Immature natural killer cell (primary cell): ENCODE measurements at regions not wholly inside any gene's neighbourhood (a gene's known extent, or its start where the extent isn't known, plus 50 kb on each side); places are given as distances from the start of the nearest gene placed in this dataset.

Experiments used
- DNase-seq, 3 donors: peaks; one replicate each; pipeline ENCODE4 v3.0.0; 2022; ENCODE audit warnings: mixed read lengths in 1 of 3
- H3K27ac Mint-ChIP-seq, 6 donors: one replicate each; pipeline ENCODE4 v1.8.0; 2020; ENCODE audit warnings: mixed read lengths in 6 of 6, mild to moderate bottlenecking in 5 of 6, inconsistent platforms in 4 of 6, moderate library complexity in 3 of 6
- H3K27me3 Mint-ChIP-seq, 3 donors: one replicate each; pipeline ENCODE4 v1.8.0; 2020 to 2021; ENCODE audit warnings: low read depth in 3 of 3, mild to moderate bottlenecking in 3 of 3, mixed read lengths in 3 of 3, moderate library complexity in 3 of 3, inconsistent platforms in 1 of 3
- H3K36me3 Mint-ChIP-seq, 3 donors: one replicate each; pipeline ENCODE4 v1.8.0; 2020; ENCODE audit warnings: mixed read lengths in 3 of 3, inconsistent platforms in 2 of 3, mild to moderate bottlenecking in 2 of 3
- H3K4me1 Mint-ChIP-seq, 2 donors: one replicate each; pipeline ENCODE4 v1.8.0; 2020; ENCODE audit warnings: inconsistent platforms in 2 of 2, mild to moderate bottlenecking in 2 of 2, mixed read lengths in 2 of 2, moderate library complexity in 1 of 2
- H3K4me3 Mint-ChIP-seq, 5 donors: one replicate each; pipeline ENCODE4 v1.8.0; 2020; ENCODE audit warnings: mild to moderate bottlenecking in 5 of 5, mixed read lengths in 5 of 5, inconsistent platforms in 3 of 5, moderate library complexity in 3 of 5
- H3K9me3 Mint-ChIP-seq, 6 donors: one replicate each; pipeline ENCODE4 v1.8.0; 2020; ENCODE audit warnings: mild to moderate bottlenecking in 6 of 6, mixed read lengths in 6 of 6, inconsistent platforms in 4 of 6, moderate library complexity in 3 of 6

DNA sequence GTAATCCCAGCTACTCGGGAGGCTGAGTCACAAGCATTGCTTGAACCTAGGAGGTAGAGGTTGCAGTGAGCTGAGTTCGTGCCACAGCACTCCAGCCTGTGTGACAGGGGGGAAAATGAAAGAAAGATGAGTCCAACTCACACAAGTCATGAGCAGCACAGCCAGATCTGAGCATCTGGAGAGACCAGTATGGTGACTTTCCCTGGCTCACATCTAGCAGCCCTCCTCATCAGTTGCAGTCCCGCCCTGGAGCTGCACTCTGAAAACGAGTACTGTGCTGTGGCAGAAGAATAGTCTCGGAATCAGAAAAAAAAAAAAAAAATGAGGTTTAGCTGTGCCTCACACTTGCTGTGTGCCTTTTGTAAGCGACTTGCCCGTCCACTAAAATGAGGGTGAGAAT is 74.4 kb upstream of the TRIB2 start:
- Mint-ChIP-seq H3K4me1 (no peaks in the 10 kb centered on the region), H3K27ac (no peak overlapping the region), H3K4me3 (no peak overlapping the region)

DNA sequence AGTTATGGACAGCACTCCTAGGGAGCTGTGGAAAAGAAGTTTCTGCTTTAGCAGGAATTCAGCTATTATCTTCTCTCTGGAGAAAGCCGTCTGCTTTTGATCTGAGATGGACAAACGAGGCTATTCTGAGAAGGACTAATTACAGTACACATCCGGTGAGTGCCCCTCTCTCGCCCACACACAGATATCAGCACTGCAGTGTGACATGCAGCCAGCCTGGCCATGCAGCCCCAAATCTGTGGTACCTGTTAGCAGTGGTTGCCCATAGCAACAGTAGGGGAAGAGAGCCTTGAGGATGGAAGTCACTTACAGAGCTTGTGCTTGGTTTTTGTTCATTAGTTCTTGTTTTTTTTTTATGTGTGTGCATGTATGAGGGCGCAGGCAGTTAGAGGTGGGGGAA is 73.9 kb upstream of the TRIB2 start:
- peaks cover 3 to 6% (median 5%) of the 10 kb centered on the region in 3 donors for H3K27me3 Mint-ChIP-seq
- no peak for DNase-seq
- no peaks in the 10 kb centered on the region for H3K4me1 Mint-ChIP-seq
- peaks cover 0 to 7% (median 0%) of the 10 kb centered on the region in 6 donors for H3K9me3 Mint-ChIP-seq
- H3K27ac Mint-ChIP-seq, result no peak overlapping the region
- H3K4me3 Mint-ChIP-seq, result no peak overlapping the region
- H3K36me3 Mint-ChIP-seq, result peaks cover 0 to 10% (median 4%) of the 10 kb centered on the region in 3 donors

More for the DNA sequence above, 74.4 kb upstream of the TRIB2 start:
- DNase-seq, result no peak
- Mint-ChIP-seq H3K27me3 (peaks cover 3 to 6% (median 5%) of the 10 kb centered on the region in 3 donors), H3K36me3 (peaks cover 0 to 10% (median 4%) of the 10 kb centered on the region in 3 donors), H3K9me3 (peaks cover 0 to 7% (median 0%) of the 10 kb centered on the region in 6 donors)

DNA sequence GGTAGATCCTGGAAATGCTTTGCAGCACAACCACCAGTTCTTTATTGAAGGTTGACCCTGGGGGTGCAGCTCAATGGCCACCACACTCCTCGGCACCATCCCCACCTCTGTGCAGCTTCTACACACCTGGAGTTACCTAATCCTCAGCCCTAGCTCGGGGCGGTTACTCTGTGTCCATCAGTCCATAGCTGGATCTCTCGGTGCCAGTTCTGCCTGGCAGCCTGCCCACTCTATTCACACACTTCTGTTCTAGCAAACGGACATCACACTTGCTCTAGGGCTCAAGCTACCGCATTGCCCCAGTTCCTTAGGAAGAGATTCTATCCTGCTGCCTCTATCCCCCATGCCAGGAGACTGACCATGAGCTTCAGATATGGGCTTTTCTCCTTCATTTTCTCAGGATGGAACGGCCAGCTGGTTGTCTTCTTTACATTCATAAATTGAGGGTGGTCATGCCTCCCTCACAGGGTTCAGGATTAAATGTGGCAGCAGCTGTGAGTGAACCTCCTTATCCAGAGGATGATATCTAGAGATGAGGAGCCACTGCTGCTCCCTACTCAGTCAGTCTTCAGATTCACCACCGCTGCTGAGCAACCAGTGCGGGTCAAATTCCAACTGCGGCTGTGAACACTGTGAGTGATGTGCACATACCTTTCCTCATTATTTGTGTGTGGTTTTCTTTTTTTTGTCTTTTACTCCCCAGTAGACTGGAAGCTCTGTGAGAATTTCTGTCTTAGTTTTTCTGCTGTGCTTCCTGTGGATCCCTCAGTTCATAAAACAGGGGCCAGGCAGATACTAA is 66.9 kb upstream of the TRIB2 start:
- Mint-ChIP-seq H3K36me3 (peaks cover 0 to 6% (median 4%) of the 10 kb centered on the region in 3 donors), H3K9me3 (peaks cover 0 to 7% (median 0%) of the 10 kb centered on the region in 6 donors), H3K27ac (no peak overlapping the region), H3K27me3 (peaks cover 3 to 12% (median 10%) of the 10 kb centered on the region in 3 donors), H3K4me3 (no peak overlapping the region), H3K4me1 (no peaks in the 10 kb centered on the region)
- no peak for DNase-seq

DNA sequence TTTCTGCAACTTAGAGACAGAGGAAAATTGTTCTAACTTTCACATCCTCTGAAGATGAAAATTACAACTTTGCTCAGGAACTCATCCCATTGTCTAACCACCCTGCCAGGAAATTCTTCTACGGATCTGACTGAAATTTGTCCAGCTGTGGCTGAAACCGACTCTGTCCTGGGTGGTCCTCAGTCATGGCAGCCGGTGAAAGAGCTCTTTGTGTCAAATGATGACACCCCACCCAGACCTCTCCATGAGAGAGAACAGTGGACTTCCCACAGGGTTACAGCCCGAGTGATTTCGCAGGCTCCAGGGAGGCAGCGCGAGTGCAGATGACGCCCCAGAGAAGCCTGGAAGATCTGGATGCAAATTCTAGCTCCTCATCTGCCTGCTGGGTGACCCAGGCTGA is 65.1 kb upstream of the TRIB2 start:
- Mint-ChIP-seq H3K9me3 (no peaks in the 10 kb centered on the region), H3K4me1 (no peaks in the 10 kb centered on the region), H3K27me3 (peaks cover 3 to 13% (median 8%) of the 10 kb centered on the region in 3 donors), H3K4me3 (no peak overlapping the region), H3K36me3 (no peaks in the 10 kb centered on the region), H3K27ac (no peak overlapping the region)
- DNase-seq, result no peak

DNA sequence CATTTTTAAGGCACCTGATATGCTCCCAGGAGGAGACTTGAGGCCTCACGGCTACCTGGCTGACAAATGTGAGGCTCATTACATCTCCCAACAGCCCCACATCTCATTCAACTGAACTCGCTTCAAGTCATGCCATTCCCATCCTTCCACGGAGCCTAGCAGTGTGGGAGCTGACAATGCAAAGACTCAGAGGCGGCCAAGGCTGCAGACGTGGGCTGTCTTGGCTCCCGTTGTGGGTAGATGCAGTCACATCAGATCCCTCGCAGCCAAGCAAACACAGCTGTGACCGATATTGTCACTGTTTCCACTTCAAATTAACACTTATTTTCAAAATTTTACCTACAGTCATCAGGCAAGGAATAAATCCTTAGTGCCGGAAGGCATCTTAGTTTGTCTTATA is 64.0 kb upstream of the TRIB2 start:
- peak overlapping the region in 1 of 6 donors; percentile 18 for H3K27ac Mint-ChIP-seq
- H3K4me3 Mint-ChIP-seq, result no peak overlapping the region
- H3K9me3 Mint-ChIP-seq, result no peaks in the 10 kb centered on the region
- H3K36me3 Mint-ChIP-seq, result no peaks in the 10 kb centered on the region
- no peak for DNase-seq
- H3K27me3 Mint-ChIP-seq, result peaks cover 3 to 11% (median 6%) of the 10 kb centered on the region in 3 donors
- no peaks in the 10 kb centered on the region for H3K4me1 Mint-ChIP-seq

DNA sequence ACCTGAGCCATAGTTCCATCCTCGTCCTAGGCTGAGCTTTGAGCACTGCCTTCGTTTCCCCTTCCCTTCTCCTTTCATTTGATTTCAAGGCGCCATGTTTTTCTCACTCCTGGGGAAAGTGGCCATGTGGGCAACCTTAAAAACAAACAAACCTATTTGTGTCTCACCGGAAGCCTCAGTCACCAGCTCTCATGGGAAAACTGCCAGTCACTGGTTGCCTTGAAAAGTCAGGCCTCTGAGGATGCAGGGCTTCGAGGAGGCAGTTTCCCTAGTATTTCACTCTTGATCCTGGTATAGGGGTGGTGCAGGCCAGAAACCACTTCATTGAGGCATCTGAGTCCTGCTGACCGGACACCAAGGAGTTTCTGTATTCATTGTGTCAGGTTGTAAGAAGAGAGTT is 59.2 kb upstream of the TRIB2 start:
- peaks cover 0 to 4% (median 0%) of the 10 kb centered on the region in 3 donors for H3K36me3 Mint-ChIP-seq
- no peak for DNase-seq
- H3K9me3 Mint-ChIP-seq, result no peaks in the 10 kb centered on the region
- no peaks in the 10 kb centered on the region for H3K4me1 Mint-ChIP-seq
- H3K27ac Mint-ChIP-seq, result no peak overlapping the region
- peaks cover 0 to 8% (median 3%) of the 10 kb centered on the region in 3 donors for H3K27me3 Mint-ChIP-seq
- no peak overlapping the region for H3K4me3 Mint-ChIP-seq

DNA sequence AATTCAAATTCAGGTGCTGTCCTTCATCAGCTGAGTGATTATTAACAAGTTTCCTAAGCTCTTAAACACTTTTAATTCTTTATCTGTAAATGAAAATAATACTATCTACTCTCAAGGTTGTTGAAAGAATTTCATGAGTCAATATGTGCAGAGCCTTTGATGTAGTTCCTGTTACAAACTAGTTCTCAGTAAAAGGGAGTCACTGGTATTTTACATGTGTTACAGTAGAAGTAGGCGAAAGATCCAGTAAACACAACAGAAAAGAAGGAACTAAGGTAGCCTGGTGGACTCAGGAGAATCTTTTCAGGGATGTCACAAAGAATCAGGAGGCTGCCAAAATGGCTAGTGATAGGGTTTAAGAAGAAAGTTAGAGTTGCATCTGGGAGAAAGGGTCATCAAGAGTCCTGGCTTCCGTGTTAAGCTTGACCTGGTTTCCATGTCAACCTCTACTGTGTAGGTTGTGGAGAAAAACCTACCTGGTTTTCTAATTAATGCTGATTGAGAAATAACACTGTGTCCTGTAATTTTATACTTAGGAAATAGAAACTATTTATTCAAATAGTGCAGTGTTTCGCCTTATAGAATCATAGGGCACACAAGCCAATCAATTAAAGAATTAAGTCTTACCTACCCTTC is 58.3 kb upstream of the TRIB2 start:
- H3K4me3 Mint-ChIP-seq, result no peak overlapping the region
- no peaks in the 10 kb centered on the region for H3K9me3 Mint-ChIP-seq

DNA sequence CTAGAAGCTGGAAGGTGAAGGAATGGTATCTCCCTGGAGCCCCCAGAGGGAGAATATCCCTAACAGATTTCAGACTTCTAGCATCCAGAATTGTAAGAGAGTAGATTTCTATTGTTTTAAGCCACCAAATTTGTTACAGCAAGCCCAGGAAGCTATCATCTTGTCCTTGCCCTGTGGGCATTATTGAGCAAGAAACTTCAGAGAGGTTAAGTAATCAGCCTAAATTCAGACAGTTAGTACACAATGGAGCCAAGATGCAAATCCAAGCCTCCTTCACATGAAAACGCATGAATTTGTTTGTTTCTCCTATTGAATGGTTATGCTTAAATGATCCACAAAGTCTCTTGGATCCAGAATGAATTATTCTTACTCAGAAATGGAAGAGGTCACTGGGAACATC is 55.2 kb upstream of the TRIB2 start:
- Mint-ChIP-seq H3K27ac (no peak overlapping the region), H3K4me1 (no peaks in the 10 kb centered on the region)

More for the DNA sequence above, 58.3 kb upstream of the TRIB2 start:
- peaks cover 0 to 4% (median 0%) of the 10 kb centered on the region in 3 donors for H3K36me3 Mint-ChIP-seq
- H3K27ac Mint-ChIP-seq, result no peak overlapping the region
- DNase-seq, result no peak
- H3K4me1 Mint-ChIP-seq, result no peaks in the 10 kb centered on the region
- peaks cover 0 to 8% (median 0%) of the 10 kb centered on the region in 3 donors for H3K27me3 Mint-ChIP-seq

DNA sequence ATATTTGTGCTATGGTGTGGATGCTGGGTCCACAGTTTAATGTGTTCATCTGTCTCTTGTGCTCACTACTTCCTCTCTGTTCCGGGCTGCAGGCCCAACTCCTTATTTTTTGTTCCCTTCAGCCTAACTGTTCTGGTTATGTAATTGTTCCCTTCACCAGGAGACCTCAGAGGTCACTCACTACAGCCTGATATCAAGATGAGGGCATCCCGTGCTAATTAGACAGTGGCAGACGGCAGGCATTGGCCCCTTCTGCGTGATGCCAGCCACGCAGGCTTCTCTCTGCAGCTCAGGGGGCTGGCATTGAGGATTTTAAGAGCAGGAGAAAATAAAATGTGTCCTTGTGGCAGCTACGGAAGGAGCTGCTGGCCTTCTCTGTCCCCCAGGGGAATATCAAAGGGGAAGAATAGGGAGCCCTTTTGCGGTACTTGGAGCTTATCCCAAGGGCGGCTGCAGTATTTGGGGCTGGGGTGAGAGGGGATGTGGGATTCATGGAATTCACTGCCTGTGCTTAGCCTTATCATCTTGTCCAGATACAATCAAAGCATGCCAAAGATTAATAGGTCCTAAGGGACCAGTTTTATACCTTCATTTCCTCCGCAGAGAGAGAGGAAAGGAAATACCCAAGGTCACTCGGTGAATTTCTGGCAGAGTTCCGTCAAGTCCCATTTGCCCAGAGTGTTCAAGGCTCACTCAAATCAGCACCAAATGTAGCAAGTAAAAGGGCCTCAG is 53.3 kb upstream of the TRIB2 start:
- Mint-ChIP-seq H3K4me1 (no peaks in the 10 kb centered on the region), H3K27ac (no peak overlapping the region), H3K36me3 (peaks cover 9 to 17% (median 16%) of the 10 kb centered on the region in 3 donors), H3K27me3 (peaks cover 2% of the 10 kb centered on the region in 3 donors), H3K9me3 (peaks cover 0 to 24% (median 10%) of the 10 kb centered on the region in 6 donors), H3K4me3 (no peak overlapping the region)
- no peak for DNase-seq

More for the DNA sequence above, 55.2 kb upstream of the TRIB2 start:
- Mint-ChIP-seq H3K27me3 (peaks cover 2 to 4% (median 2%) of the 10 kb centered on the region in 3 donors), H3K4me3 (no peak overlapping the region), H3K36me3 (peaks cover 9 to 17% (median 12%) of the 10 kb centered on the region in 3 donors), H3K9me3 (peaks cover 0 to 14% (median 6%) of the 10 kb centered on the region in 6 donors)
- DNase-seq, result no peak

DNA sequence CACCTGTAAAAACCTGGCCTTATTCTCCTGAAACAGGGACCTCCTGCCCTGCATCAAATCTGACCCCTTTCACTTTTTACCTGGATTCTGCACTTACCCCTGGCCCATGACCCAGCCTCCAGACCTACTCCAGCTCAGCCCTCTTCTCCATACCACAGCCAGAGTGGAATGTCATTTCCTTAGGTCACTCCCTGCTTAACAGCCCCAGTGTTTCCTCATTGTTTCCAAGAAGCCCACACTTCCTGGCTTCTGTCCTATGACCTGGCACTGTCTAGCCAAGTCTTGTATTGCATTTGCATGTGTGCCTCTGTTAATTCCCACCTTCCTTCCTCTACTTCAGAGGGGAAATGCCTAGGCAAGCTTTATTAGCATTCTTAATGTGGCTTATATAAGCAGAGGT is 51.4 kb upstream of the TRIB2 start:
- no peaks in the 10 kb centered on the region for H3K4me1 Mint-ChIP-seq
- H3K9me3 Mint-ChIP-seq, result peaks cover 0 to 24% (median 10%) of the 10 kb centered on the region in 6 donors
- H3K36me3 Mint-ChIP-seq, result peaks cover 12 to 17% (median 16%) of the 10 kb centered on the region in 3 donors
- peaks cover 0 to 2% (median 2%) of the 10 kb centered on the region in 3 donors for H3K27me3 Mint-ChIP-seq
- no peak overlapping the region for H3K27ac Mint-ChIP-seq
- no peak overlapping the region for H3K4me3 Mint-ChIP-seq
- no peak for DNase-seq

DNA sequence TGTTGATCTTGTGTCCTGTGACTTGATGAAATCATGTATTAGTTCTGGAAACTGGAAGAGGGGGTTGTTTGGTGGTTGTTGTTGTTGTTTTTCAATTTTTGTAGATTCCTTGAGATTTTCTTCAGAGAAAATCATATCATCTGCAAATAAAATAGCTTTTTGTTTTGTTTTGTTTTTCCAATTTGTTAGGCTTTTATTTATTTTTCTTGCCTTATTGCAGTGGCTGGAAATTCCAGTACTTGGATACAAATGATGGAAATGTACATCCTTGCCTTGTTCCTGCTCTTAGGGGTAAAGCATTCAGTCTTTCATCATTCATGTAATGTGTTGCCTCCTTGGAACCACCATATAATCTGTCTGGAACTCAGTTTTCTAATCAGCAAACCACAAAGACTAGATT is 50.3 kb upstream of the TRIB2 start:
- DNase-seq, result no peak
- Mint-ChIP-seq H3K4me1 (no peaks in the 10 kb centered on the region), H3K4me3 (no peak overlapping the region), H3K9me3 (peaks cover 0 to 24% (median 10%) of the 10 kb centered on the region in 6 donors), H3K36me3 (peaks cover 12 to 17% (median 16%) of the 10 kb centered on the region in 3 donors), H3K27me3 (peaks cover 0 to 2% (median 2%) of the 10 kb centered on the region in 3 donors), H3K27ac (no peak overlapping the region)
